ENCODE measurements at regions not wholly inside any gene's neighbourhood (a gene's known extent, or its start where the extent isn't known, plus 50 kb on each side); places are given as distances from the start of the nearest gene placed in this dataset.

- Histone ChIP-seq H3K4me1 (ENCODE audit: insufficient read depth, low read length) (no peaks in the 10 kb centered on the region), H3K4me2 (ENCODE audit: insufficient read depth, insufficient read length, low read length) (no peak overlapping the region), H3K18ac (ENCODE audit: insufficient read length, low read depth, low read length) (no peak overlapping the region), H4K20me1 (ENCODE audit: control insufficient read depth, insufficient read depth, insufficient read length) (no peaks in the 10 kb centered on the region), H3K23ac (ENCODE audit: insufficient read length, low read depth, low read length) (no peak overlapping the region), H3K56ac (ENCODE audit: insufficient read length, low read depth, low read length) (no peak overlapping the region), H3K79me2 (ENCODE audit: insufficient read depth, low read length) (no peaks in the 10 kb centered on the region), H3K9ac (ENCODE audit: extremely low read depth, insufficient read length, low read length) (no peak overlapping the region), H3K79me1 (ENCODE audit: insufficient read depth, low read depth, low read length, poor library complexity, severe bottlenecking) (no peaks in the 10 kb centered on the region), H4K5ac (ENCODE audit: insufficient read length, low read depth, low read length) (no peak overlapping the region), H3K27me3 (ENCODE audit: insufficient read depth, low read length) (no peaks in the 10 kb centered on the region), H2BK15ac (ENCODE audit: low read depth, low read length) (no peak overlapping the region), H3K23me2 (ENCODE audit: insufficient read length, low read depth, low read length, poor library complexity, severe bottlenecking) (no peaks in the 10 kb centered on the region), H2BK120ac (ENCODE audit: low read depth, low read length, poor library complexity, severe bottlenecking) (no peak overlapping the region), H3K14ac (ENCODE audit: insufficient read depth, low read length) (no peak overlapping the region), H4K8ac (replicated peaks; ENCODE audit: insufficient read length, low read depth, low read length) (no peak overlapping the region), H2AFZ (ENCODE audit: low read length) (no peak overlapping the region), H3K9me3 (ENCODE audit: control insufficient read depth, low read depth, low read length) (no peaks in the 10 kb centered on the region), H3K27ac (ENCODE audit: insufficient read length, low read depth, low read length) (no peak overlapping the region), H2BK20ac (ENCODE audit: low read depth, low read length, poor library complexity, severe bottlenecking) (no peak overlapping the region), H3K4ac (ENCODE audit: low read depth, low read length) (no peak overlapping the region), H4K91ac (ENCODE audit: insufficient read length, low read depth, low read length) (no peak overlapping the region), H2AK5ac (ENCODE audit: insufficient read length, low read length) (no peak overlapping the region), H3T11ph (ENCODE audit: low read length) (no peak overlapping the region), H2BK5ac (ENCODE audit: insufficient read length, low read length) (no peak overlapping the region), H2BK12ac (ENCODE audit: insufficient read length, low read depth, low read length) (no peak overlapping the region)
- no peak for DNase-seq
- Mint-ChIP-seq H3K36me3 (ENCODE audit: insufficient read depth in 1 of 3, low read depth in 3 of 3) (peaks cover 0 to 8% (median 0%) of the 10 kb centered on the region in 3 experiments; a peak in 3 of 7 replicates), H3K27ac (no peak overlapping the region), H3K4me3 (no peak overlapping the region), H3K27me3 (ENCODE audit: low read depth) (no peaks in the 10 kb centered on the region), H3K9me3 (peaks cover 0 to 9% of the 10 kb centered on the region in 2 experiments; a peak in 4 of 5 replicates), H3K4me1 (no peaks in the 10 kb centered on the region)
- no peak for TF ChIP-seq CTCF (conservative IDR thresholded peaks at IDR 0.05)
- WGBS (ENCODE audit: extremely low coverage, insufficient read length, low lambda C conversion rate), result no CpG with 5 or more reads among the region's 3 CpGs
Observed at GRCh38 chr13:70856711-70857110, 748.5 kb upstream of the KLHL1 start.
